Activated CD4-positive, alpha-beta T cell treated with anti-CD3 and anti-CD28 coated beads, Interleukin-2, amount 50 U/mL, for 16 hours (primary cell): ENCODE measurements at regions not wholly inside any gene's neighbourhood (a gene's known extent, or its start where the extent isn't known, plus 50 kb on each side); places are given as distances from the start of the nearest gene placed in this dataset.
"Not testable (repeated sequence)": the region's sequence is repeated elsewhere in the genome, so short reads cannot be mapped to it uniquely, and the experiment has no call there.

ENCODE experiments used
- DNase-seq: peaks from one replicate; pipeline ENCODE4 v3.0.0-alpha.2; 2020

DNA sequence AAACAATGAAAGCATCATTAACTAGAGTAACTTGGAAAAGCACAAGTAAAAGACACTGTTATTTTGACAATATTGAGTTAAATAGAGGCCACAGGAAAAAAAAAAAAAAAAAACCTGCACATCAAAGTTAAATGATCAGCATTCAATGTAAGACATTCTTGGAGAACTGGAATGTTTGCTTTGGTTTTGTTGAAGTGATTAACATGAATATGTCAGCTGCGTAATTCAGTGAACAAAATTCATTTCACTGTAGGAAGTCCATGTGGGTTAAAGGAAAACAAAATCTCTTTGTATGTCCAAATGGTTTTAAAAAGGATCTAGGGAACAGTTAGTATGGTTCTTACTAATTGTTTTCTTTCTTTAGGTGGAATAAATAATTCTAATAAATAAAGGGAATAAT, 252.8 kb upstream of the CNTN6 start:
- DNase-seq = no peak

DNA sequence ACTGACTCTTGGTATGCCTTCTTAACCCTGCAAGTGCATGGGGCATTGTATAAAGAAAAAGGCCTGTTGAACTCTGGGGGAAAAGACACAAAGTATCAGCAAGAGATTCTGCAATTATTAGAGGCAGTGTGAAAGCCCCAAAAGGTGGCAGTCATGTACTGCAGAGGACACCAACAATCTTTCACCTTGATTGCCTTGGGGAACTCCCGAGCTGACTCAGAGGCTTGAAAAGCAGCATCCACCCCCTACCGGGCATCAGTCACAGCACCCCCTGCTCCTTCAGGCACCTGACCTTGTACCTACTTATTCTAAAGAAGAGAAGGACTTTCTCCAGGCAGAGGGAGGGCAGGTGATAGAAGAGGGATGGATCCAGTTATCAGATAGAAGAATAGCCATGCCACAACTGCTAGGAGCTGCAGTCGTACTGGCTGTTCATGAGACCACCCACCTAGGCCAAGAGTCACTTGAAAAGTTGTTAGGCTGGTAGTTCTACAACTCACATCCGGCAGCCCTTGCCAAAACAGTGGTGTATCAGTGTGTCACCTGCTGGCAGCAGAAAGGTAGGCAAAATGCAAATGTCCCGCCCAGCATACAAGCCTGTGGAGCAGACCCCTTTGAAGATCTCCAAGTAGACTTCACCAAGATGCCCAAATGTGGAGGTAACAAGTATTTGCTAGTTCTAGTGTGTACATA, 241.6 kb upstream of the CNTN6 start:
- peak; percentile 2 for DNase-seq

- no peak for DNase-seq
Observed at GRCh38 chr3:852033-852432, 240.8 kb upstream of the CNTN6 start.

- DNase-seq = no peak
Observed at GRCh38 chr3:853489-853888, 239.3 kb upstream of the CNTN6 start.

- DNase-seq = no peak
Observed at GRCh38 chr3:859135-859534, 233.7 kb upstream of the CNTN6 start.

DNA sequence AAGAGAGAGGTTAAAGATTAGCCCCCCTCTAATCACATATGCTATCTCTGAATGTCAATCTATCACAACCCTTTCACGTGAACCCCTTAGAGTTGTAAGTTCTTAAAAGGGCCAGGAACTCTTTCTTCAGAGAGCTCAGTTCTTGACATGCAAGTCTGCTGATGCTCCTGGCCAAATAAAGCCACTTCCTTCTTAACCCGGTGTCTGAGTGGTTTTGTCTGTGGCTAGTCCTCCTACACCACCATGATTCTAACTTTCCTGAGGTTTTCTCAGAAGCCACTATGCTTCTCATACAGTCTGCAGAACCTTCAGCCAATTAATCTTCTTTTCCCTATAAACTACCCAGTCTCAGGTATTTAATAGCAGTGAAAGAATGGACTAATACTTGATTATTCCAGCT, 231.1 kb upstream of the CNTN6 start:
- no peak for DNase-seq

- no peak for DNase-seq
Observed at GRCh38 chr3:869269-869668, 223.6 kb upstream of the CNTN6 start.

- DNase-seq = no peak
Observed at GRCh38 chr3:869734-870133, 223.1 kb upstream of the CNTN6 start.

DNA sequence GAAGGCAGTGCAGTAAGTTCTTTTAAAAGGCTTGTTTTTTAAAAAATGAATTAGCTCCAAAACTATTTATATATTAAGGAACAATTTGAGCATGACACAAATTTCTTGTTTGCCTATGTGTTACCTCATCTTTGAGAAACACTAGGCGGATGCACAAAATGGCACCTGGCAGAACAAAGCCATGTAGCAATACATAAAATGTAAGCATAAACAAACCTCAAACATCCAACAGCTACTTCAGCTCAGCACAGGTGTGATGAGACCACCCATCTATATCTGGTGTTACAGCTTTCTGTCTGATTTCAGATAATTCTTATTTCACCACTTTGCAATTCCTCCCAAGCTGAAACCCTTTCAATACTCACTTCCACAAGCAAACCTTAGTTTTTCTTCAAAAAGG, 221.2 kb upstream of the CNTN6 start:
- DNase-seq = no peak

DNA sequence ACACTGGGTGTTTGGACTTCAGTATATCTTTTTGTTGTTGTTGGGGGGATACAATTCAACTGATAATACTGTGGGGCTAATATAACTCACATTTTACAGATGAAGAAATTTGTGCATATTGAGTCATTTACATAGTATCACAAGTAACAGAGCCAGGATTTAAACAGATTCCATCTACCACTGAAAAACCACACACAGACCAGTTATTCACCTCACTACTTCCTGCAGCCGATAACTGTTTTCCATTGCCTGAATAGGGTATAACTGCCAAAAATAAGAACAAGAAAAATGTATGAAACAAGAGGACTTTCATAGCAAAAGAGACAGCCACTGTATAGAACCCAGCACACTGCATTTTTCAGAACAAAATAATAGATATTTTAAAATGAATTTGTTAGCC, 215.8 kb upstream of the CNTN6 start:
- peak; percentile 9 for DNase-seq

GRCh38 chr3:878746-879145, 214.1 kb upstream of the CNTN6 start:
- DNase-seq = no peak

DNA sequence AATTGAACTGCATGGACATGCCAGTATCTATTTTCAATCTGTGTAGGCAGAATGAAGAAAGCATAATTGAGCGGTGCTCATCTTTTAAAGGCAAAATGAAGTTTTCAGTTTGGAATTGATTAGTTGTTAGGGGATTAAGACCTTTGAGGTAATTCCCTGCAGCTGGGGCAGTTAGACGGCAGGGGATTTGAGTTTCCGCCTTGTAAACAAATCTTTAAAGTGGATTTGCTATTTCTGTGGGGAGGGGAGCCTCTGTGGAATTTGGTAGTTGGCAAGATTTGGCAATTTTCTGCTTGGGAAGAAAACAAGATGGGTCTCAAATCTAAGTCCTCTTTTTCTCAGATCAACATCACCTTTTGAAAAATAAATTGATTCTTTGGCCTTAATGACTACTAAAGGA, 212.5 kb upstream of the CNTN6 start:
- no peak for DNase-seq

- no peak for DNase-seq
Observed at GRCh38 chr3:882533-882932, 210.3 kb upstream of the CNTN6 start.

- peak; percentile 12 for DNase-seq
Observed at GRCh38 chr3:901953-902778, 190.7 kb upstream of the CNTN6 start.

GRCh38 chr3:905217-905616, 187.6 kb upstream of the CNTN6 start:
- DNase-seq = no peak

GRCh38 chr3:906739-907138, 186.1 kb upstream of the CNTN6 start:
- DNase-seq = no peak

DNA sequence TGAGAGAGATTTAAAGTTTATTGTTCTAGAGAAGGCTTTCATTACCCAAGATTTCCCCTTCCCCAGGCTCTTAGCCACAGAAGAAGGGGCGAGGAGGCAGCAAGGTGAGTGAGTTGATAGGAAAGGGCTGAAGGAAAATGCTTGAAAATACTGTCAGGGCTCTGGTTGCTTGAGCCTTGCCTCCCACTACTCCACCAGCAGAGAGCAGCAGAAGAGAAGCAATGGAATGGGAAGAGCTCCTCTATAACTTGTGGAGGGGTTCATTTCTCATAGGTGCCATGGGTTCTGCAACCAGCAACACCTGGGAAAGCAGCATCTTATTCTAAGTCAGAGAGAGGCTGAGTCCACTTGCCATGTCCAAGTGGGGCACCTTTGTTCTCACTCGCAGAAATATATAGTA, 184.0 kb upstream of the CNTN6 start:
- DNase-seq = no peak

- DNase-seq = not testable (repeated sequence)
Observed at GRCh38 chr3:912717-913116, 180.1 kb upstream of the CNTN6 start.

GRCh38 chr3:923161-923910, 169.5 kb upstream of the CNTN6 start:
- no peak for DNase-seq

DNA sequence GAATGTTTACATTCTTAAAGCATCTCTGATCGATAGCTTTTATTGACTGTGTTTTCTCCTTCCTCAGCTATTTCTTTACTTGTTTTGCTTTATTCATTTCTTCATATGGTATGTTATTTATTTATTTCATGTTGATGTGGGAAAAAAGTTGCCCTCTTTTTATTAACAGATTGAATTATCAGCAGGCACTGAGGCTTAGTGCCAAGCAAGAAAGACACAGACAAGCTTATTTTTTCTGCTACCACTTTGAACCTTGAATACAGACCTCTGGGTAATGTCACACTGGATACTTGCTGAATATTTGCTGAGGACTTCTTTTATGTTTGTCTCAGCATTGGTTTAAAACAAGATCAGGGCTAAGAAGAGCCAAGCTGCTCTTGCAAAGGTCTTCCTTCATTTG, 162.0 kb upstream of the CNTN6 start:
- no peak for DNase-seq

- no peak for DNase-seq
Observed at GRCh38 chr3:933326-933725, 159.5 kb upstream of the CNTN6 start.

DNA sequence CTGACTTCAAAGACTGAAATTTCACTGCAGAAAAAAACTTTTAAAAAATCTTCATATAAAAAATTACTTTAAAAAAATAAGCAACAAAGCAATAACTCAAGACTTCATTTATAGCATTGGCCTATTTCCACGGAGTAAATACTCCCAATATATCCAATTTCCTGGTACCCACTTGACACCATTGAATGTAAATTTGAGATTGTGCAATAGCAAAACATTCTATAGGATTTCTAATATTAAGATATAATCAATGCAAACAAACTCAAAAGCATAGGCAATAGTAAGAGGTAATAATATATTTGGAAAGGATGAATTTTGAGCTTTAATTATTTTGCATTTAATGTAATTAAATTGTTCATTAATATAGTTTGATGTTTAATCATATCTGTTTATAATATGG, 148.0 kb upstream of the CNTN6 start:
- no peak for DNase-seq

- DNase-seq = no peak
Observed at GRCh38 chr3:945738-946137, 147.1 kb upstream of the CNTN6 start.

- no peak for DNase-seq
Observed at GRCh38 chr3:952906-953305, 139.9 kb upstream of the CNTN6 start.
